ENCODE measurements at regions not wholly inside any gene's neighbourhood (a gene's known extent, or its start where the extent isn't known, plus 50 kb on each side); places are given as distances from the start of the nearest gene placed in this dataset.
"Not testable (repeated sequence)": the region's sequence is repeated elsewhere in the genome, so short reads cannot be mapped to it uniquely, and the experiment has no call there.

DNA sequence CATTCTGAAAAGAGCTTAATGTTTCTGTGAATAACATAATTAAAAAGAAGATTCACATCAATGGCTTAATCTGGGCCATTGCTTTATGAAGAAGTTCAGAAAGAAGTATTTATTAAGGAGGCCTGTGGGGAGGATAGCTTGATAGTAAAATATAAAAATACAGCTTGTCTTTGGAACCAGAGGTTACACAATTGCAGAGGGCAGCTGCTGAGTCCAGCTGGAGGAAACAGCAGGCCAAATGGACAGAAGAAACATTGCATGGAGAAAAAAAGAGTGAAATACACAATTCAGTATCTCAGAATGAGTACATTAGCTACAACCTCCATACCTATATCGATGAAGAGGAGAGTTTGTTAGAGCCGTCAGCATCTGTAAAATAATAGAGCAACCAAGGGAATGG lies 148.0 kb upstream of the NPY2R start:
- DNase-seq (ENCODE audit: low spot score), result no peak
- TF ChIP-seq, protein P1, sequence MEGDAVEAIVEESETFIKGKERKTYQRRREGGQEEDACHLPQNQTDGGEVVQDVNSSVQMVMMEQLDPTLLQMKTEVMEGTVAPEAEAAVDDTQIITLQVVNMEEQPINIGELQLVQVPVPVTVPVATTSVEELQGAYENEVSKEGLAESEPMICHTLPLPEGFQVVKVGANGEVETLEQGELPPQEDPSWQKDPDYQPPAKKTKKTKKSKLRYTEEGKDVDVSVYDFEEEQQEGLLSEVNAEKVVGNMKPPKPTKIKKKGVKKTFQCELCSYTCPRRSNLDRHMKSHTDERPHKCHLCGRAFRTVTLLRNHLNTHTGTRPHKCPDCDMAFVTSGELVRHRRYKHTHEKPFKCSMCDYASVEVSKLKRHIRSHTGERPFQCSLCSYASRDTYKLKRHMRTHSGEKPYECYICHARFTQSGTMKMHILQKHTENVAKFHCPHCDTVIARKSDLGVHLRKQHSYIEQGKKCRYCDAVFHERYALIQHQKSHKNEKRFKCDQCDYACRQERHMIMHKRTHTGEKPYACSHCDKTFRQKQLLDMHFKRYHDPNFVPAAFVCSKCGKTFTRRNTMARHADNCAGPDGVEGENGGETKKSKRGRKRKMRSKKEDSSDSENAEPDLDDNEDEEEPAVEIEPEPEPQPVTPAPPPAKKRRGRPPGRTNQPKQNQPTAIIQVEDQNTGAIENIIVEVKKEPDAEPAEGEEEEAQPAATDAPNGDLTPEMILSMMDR (IDR thresholded peaks at IDR 0.05; ENCODE audit: borderline replicate concordance, control extremely low read depth, extremely low read depth, insufficient read depth, missing control alignments), result no peak
- in situ Hi-C loops (cut with MboI; ENCODE audit: low sequenced_read_pairs, unreplicated experiment), result no loop called here

DNA sequence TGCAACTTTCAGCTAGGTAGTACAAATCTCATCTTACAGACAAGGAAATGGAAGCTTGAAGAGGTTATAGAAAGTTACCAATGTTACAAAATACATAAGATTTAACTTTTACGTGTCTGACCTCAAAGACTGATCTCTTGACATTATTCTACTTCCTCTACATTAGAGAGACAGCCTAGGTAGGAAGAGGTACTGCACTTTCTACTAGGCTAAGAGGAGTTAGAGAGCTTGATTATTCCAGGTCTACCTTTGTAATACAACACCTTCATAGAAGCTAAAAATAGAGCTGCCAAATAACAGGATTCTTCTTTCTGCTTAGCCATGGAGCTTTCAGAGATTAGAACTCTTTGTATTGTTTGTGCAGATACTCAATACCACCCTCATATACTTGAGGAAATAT lies 147.6 kb upstream of the NPY2R start:
- TF ChIP-seq, protein P1 (IDR thresholded peaks at IDR 0.05; ENCODE audit: borderline replicate concordance, control extremely low read depth, extremely low read depth, insufficient read depth, missing control alignments), result no peak
- DNase-seq (ENCODE audit: low spot score), result no peak
- in situ Hi-C loops (cut with MboI; ENCODE audit: low sequenced_read_pairs, unreplicated experiment), result no loop called here

GRCh38 chr4:155062948-155063347 lies 145.5 kb upstream of the NPY2R start:
- in situ Hi-C loops (cut with MboI; ENCODE audit: low sequenced_read_pairs, unreplicated experiment), result no loop called here
- TF ChIP-seq, protein P1 (IDR thresholded peaks at IDR 0.05; ENCODE audit: borderline replicate concordance, control extremely low read depth, extremely low read depth, insufficient read depth, missing control alignments), result no peak
- DNase-seq (ENCODE audit: low spot score), result no peak

DNA sequence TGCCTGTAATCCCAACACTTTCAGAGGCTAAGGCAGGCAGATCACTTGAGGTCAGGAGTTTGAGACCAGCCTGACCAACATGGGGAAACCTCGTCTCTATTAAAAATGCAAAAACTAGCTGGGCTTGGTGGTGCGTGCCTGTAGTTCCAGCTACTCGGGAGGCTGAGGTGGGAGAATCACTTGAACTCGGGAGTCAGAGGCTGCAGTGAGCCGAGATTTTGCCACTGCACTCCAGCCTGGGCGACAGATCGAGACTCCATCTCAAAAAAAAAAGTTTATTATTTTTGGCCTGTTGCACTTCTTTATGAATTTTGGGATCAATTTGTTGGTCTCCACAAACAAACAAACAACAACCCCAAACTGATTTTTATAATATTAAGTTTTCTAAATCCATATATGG lies 143.5 kb upstream of the NPY2R start:
- DNase-seq (ENCODE audit: low spot score); in situ Hi-C loops (cut with MboI; ENCODE audit: low sequenced_read_pairs, unreplicated experiment): not testable (repeated sequence)

- TF ChIP-seq, protein P1 (IDR thresholded peaks at IDR 0.05; ENCODE audit: borderline replicate concordance, control extremely low read depth, extremely low read depth, insufficient read depth, missing control alignments), result no peak
- in situ Hi-C loops (cut with MboI; ENCODE audit: low sequenced_read_pairs, unreplicated experiment), result no loop called here
- no peak for DNase-seq (ENCODE audit: low spot score)
Measured at GRCh38 chr4:155066871-155067270, 141.6 kb upstream of the NPY2R start.

- in situ Hi-C loops (cut with MboI; ENCODE audit: low sequenced_read_pairs, unreplicated experiment), result no loop called here
- TF ChIP-seq, protein P1 (IDR thresholded peaks at IDR 0.05; ENCODE audit: borderline replicate concordance, control extremely low read depth, extremely low read depth, insufficient read depth, missing control alignments), result no peak
- DNase-seq (ENCODE audit: low spot score), result no peak
Measured at GRCh38 chr4:155071962-155072361, 136.5 kb upstream of the NPY2R start.

DNA sequence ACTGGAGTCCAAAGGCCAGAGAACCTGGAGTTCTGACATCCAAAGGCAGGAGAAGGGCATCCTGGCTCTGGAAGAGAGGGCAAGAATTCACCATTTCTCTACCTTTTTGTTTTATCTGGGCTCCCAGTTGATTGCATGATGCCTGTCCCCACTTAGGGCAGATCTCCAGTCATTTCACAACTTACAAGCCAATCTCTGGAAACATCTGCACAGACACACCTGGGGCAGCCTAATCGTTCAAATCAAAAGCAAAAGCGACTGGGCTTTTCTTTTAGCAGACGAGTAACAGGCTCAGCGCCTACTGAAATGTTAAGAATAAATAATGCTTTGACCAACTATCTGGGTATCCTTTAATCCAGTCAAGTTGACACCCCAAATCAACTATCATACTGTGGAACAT lies 136.0 kb upstream of the NPY2R start:
- TF ChIP-seq, protein P1 (IDR thresholded peaks at IDR 0.05; ENCODE audit: borderline replicate concordance, control extremely low read depth, extremely low read depth, insufficient read depth, missing control alignments), result no peak

More for the DNA sequence above, 136.0 kb upstream of the NPY2R start:
- DNase-seq (ENCODE audit: low spot score), result no peak
- in situ Hi-C loops (cut with MboI; ENCODE audit: low sequenced_read_pairs, unreplicated experiment), result no loop called here
